K562 (cell line): ENCODE measurements at regions not wholly inside any gene's neighbourhood (a gene's known extent, or its start where the extent isn't known, plus 50 kb on each side); places are given as distances from the start of the nearest gene placed in this dataset.

Source experiments
- ATAC-seq: fragments of 200-7000 bp; cut with Tn5 transposase; 3 replicates; pipeline ENCODE4 v1.9.1; 2020; ENCODE audit warnings: moderate library complexity
- BruUV-seq: library from RNA; stranded (reverse); fragments of 400-500 nt; replicated peaks from 2 replicates; lab custom pipeline; 2021; lab: Mats Ljungman, UMichigan
- CTCF ChIA-PET: fragments of 300-600 bp; formaldehyde crosslinking; extraction: SDS; loops from one replicate; lab custom pipeline; 2021; ENCODE audit warnings: low intra/inter-chr PET ratio; lab: Yijun Ruan, JAX
- POLR2A ChIA-PET: fragments of 300-600, 350-650 bp; sonication (Branson Sonifier 250); formaldehyde crosslinking; extraction: SDS; loops from one replicate; lab custom pipeline; 2021; ENCODE audit warnings: antibody characterized with exemption, inconsistent platforms; lab: Yijun Ruan, JAX
- DNase-seq, 4 experiments: peaks; one replicate each; pipeline versions ENCODE4 v3.0.0 to v3.0.0-alpha.2; 2011 to 2018; ENCODE audit warnings: low spot score in 3 of 4, mixed read lengths in 3 of 4; ENCODE audit errors: extremely low read depth in 1 of 4
- FAIRE-seq: peaks from 2 replicates; lab custom pipeline; 2011; peaks lifted over from hg19 to GRCh38; lab: Jason Lieb, UNC
- H2AFZ ChIP-seq: 2 replicates; pipeline ENCODE4 v1.6.0; 2011; ENCODE audit warnings: low read depth, low read length, control low read depth, inconsistent platforms
- H3K27ac ChIP-seq: fragments of 200-600 bp; 3 replicates; pipeline ENCODE4 v1.8.0; 2011; ENCODE audit warnings: low read depth, mild to moderate bottlenecking, control low read depth, inconsistent platforms, low read length, moderate library complexity, mixed read lengths; ENCODE audit errors: extremely low read depth
- H3K27me3 ChIP-seq, 2 experiments: fragments of 300-600 bp in 1 of 2; 2 replicates in 1 of 2; 3 replicates in 1 of 2; pipeline versions ENCODE4 v1.6.0 to v1.8.0; 2011; ENCODE audit warnings: inconsistent platforms in 2 of 2, low read length in 2 of 2, mild to moderate bottlenecking in 1 of 2, mixed read lengths in 1 of 2, moderate library complexity in 1 of 2; ENCODE audit not compliant: control insufficient read depth in 2 of 2, insufficient read depth in 2 of 2
- H3K36me3 ChIP-seq: fragments of 300-600 bp; 3 replicates; pipeline ENCODE4 v1.8.0; 2011; ENCODE audit warnings: mild to moderate bottlenecking, low read length, inconsistent platforms; ENCODE audit not compliant: control insufficient read depth, insufficient read depth
- H3K4me1 ChIP-seq, 2 experiments: fragments of 200-600 bp in 1 of 2; replicated peaks in 1 of 2; 2 replicates in 1 of 2; 3 replicates in 1 of 2; pipeline versions ENCODE4 v1.5.1 to v1.8.0; 2011; ENCODE audit warnings: inconsistent platforms in 2 of 2, low read length in 2 of 2, mild to moderate bottlenecking in 1 of 2, mixed read lengths in 1 of 2, moderate library complexity in 1 of 2; ENCODE audit not compliant: control insufficient read depth in 2 of 2, insufficient read depth in 2 of 2
- H3K4me2 ChIP-seq: 2 replicates; pipeline ENCODE4 v1.6.1; 2011; ENCODE audit warnings: low read length, control low read depth, inconsistent platforms, mixed read lengths; ENCODE audit not compliant: insufficient read depth
- H3K4me3 ChIP-seq: fragments of 200-600 bp; sonication (generic), shearing (Covaris generic); 2 replicates; pipeline ENCODE4 v1.5.1; 2016; ENCODE audit warnings: control low read depth, inconsistent platforms
- H3K79me2 ChIP-seq: fragments of 200-600 bp; 3 replicates; pipeline ENCODE4 v1.8.0; 2011; ENCODE audit warnings: low read length, inconsistent platforms; ENCODE audit not compliant: control insufficient read depth, insufficient read depth
- H3K9ac ChIP-seq, 2 experiments: 2 replicates each; pipeline versions ENCODE4 v1.6.0 to v1.6.1; 2011; ENCODE audit warnings: low read depth in 2 of 2, low read length in 2 of 2, control low read depth in 1 of 2, inconsistent platforms in 1 of 2, mild to moderate bottlenecking in 1 of 2, mixed read lengths in 1 of 2; ENCODE audit not compliant: insufficient read depth in 1 of 2
- H3K9me1 ChIP-seq: one replicate; pipeline ENCODE4 v1.6.0; 2011; ENCODE audit warnings: inconsistent platforms, mild to moderate bottlenecking, low read length, moderate library complexity; ENCODE audit not compliant: control insufficient read depth, insufficient read depth
- H3K9me3 ChIP-seq: replicated peaks from 2 replicates; pipeline ENCODE4 v1.5.1; 2011; ENCODE audit warnings: low read depth, low read length, inconsistent platforms; ENCODE audit not compliant: control insufficient read depth, insufficient read depth
- H4K20me1 ChIP-seq: replicated peaks from 2 replicates; pipeline ENCODE4 v1.6.1; 2011; ENCODE audit warnings: low read length, inconsistent platforms, mixed read lengths; ENCODE audit not compliant: control insufficient read depth, insufficient read depth
- C11orf30 ChIP-seq: fragments of 450-650 bp; IDR thresholded peaks from 2 replicates; pipeline ENCODE4 v1.6.1; 2016; ENCODE audit warnings: low read depth, mild to moderate bottlenecking
- GTF2B ChIP-seq: IDR thresholded peaks from 2 replicates; pipeline ENCODE4 v1.6.1; 2011; ENCODE audit not compliant: insufficient read length; ENCODE audit errors: extremely low read depth
- MEIS2 ChIP-seq: fragments of 450-650 bp; IDR thresholded peaks from 2 replicates; pipeline ENCODE4 v1.6.1; 2014; ENCODE audit warnings: mild to moderate bottlenecking; ENCODE audit not compliant: partially characterized antibody
- NR2C1 ChIP-seq, 2 experiments: fragments of 450-650 bp; IDR thresholded peaks; 2 replicates each; pipeline ENCODE4 v1.6.1; 2017; ENCODE audit warnings: mild to moderate bottlenecking in 2 of 2, antibody characterized with exemption in 1 of 2, inconsistent platforms in 1 of 2, missing compliant biosample characterization in 1 of 2, missing genetic modification characterization in 1 of 2
- NR3C1 ChIP-seq: sonication (generic); formaldehyde crosslinking; IDR thresholded peaks from 2 replicates; pipeline ENCODE4 v1.8.1; 2022; ENCODE audit warnings: missing genetic modification reagents
- PRPF4 ChIP-seq: fragments of 200-400 bp; formaldehyde crosslinking; IDR thresholded peaks from one replicate; pipeline ENCODE4 v1.6.1; 2017; ENCODE audit warnings: low read length, low read depth, mild to moderate bottlenecking; ENCODE audit not compliant: insufficient read depth, poor library complexity, severe bottlenecking
- PTTG1 ChIP-seq: fragments of 450-650 bp; IDR thresholded peaks from 2 replicates; pipeline ENCODE4 v1.6.1; 2016; ENCODE audit warnings: low read depth, mild to moderate bottlenecking, missing genetic modification characterization, missing compliant biosample characterization
- SETDB1 ChIP-seq: IDR thresholded peaks from one replicate; pipeline ENCODE4 v1.6.1; 2012; ENCODE audit warnings: low read length, control low read depth, inconsistent platforms
- TRIM24 ChIP-seq, 2 experiments: fragments of 450-650 bp; IDR thresholded peaks; 2 replicates each; pipeline ENCODE4 v1.6.1; 2016
- TRIM28 ChIP-seq: fragments of 450-650 bp; IDR thresholded peaks from 2 replicates; pipeline ENCODE4 v1.6.1; 2017
- XRCC5 ChIP-seq: fragments of 200-400 bp; formaldehyde crosslinking; IDR thresholded peaks from 2 replicates; pipeline ENCODE4 v1.6.1; 2017; ENCODE audit warnings: low read depth, mild to moderate bottlenecking, low read length
- ZNF175 ChIP-seq: fragments of 200-800 bp; sonication (Bioruptor generic); IDR thresholded peaks from 2 replicates; pipeline ENCODE4 v1.6.1; 2016; ENCODE audit warnings: low read depth, mild to moderate bottlenecking, missing genetic modification characterization, missing compliant biosample characterization
- ZNF3 ChIP-seq: fragments of 250-450 bp; sonication (Bioruptor Pico); IDR thresholded peaks from 2 replicates; pipeline ENCODE4 v1.5.0; 2021; ENCODE audit warnings: mild to moderate bottlenecking, moderate library complexity
- ZNF696 ChIP-seq: fragments of 250-450 bp; sonication (Bioruptor Pico); conservative IDR thresholded peaks from 2 replicates; pipeline ENCODE4 v1.4.0; 2020; ENCODE audit warnings: mild to moderate bottlenecking, moderate library complexity
- ZNF766 ChIP-seq: fragments of 200-800 bp; sonication (Bioruptor generic); conservative IDR thresholded peaks from 2 replicates; pipeline ENCODE4 v1.6.1; 2016; ENCODE audit warnings: missing genetic modification characterization, missing compliant biosample characterization
- WGBS: fragments of 100-300 bp; shearing (Covaris generic); methylation state at CpG from one replicate; pipeline ENCODE4 v1.1.6; 2016; ENCODE audit warnings: low coverage, mixed read lengths; ENCODE audit not compliant: insufficient coverage; ENCODE audit errors: missing lambda C conversion rate; 5-methylcytosine and 5-hydroxymethylcytosine counted together
- in situ Hi-C: fragments of 300-500 bp; cut with MboI; formaldehyde crosslinking; loops from 4 replicates; pipeline ENCODE4 v1.15.0; 2018; ENCODE audit warnings: inconsistent platforms, mixed read lengths
- intact Hi-C: fragments of 100-400 bp; cut with micrococcal nuclease; formaldehyde crosslinking; loops from 2 replicates; pipeline ENCODE4 v1.14.2; 2022

GRCh38 chr6:148288541-148288940 lies 54.1 kb upstream of the SASH1 start:
- H4K20me1 ChIP-seq: no peaks in the 10 kb centered on the region; the same call in 1 of the 2 replicates
- ATAC-seq: no peak
- no TSS peak for BruUV-seq
- intact Hi-C loops: no loop called here
- H3K27ac ChIP-seq: no peak overlapping the region
- no peak overlapping the region for H3K4me3 ChIP-seq
- no peak for TF ChIP-seq ZNF766 (CRISPR knock-in tag)
- no peak for TF ChIP-seq PTTG1 (tag)
- no peak for TF ChIP-seq NR2C1 (IDR thresholded peaks at IDR 0.05)
- no peak for TF ChIP-seq NR2C1 (tag; IDR thresholded peaks at IDR 0.05)
- no peak for TF ChIP-seq C11orf30
- no peak for TF ChIP-seq XRCC5
- FAIRE-seq: no peak
- H3K9me1 ChIP-seq: no peaks in the 10 kb centered on the region
- 3% methylated on average over 4 of the region's 4 CpGs for WGBS
- no peaks in the 10 kb centered on the region for H3K4me1 ChIP-seq
- no peaks in the 10 kb centered on the region for H3K9me3 ChIP-seq
- no peak overlapping the region for H3K4me2 ChIP-seq
- CTCF ChIA-PET: no interaction called here
- POLR2A ChIA-PET: no interaction called here
- H3K36me3 ChIP-seq: no peaks in the 10 kb centered on the region
- no peak overlapping the region for H3K9ac ChIP-seq
- in situ Hi-C loops: no loop called here
- no peaks in the 10 kb centered on the region for H3K79me2 ChIP-seq
- H3K27me3 ChIP-seq: peaks cover 17 to 47% of the 10 kb centered on the region in 2 experiments
- DNase-seq: no peak
- no peak overlapping the region for H2AFZ ChIP-seq

GRCh38 chr6:148289153-148289552 lies 53.5 kb upstream of the SASH1 start:
- TF ChIP-seq TRIM28 (no peak), PRPF4 (no peak), ZNF696 (CRISPR knock-in tag) (no peak), PTTG1 (tag) (no peak), ZNF175 (no peak), ZNF3 (CRISPR knock-in tag) (no peak), GTF2B (no peak), NR3C1 (CRISPR knock-in tag) (no peak), TRIM24 (IDR thresholded peaks at IDR 0.05) (no peak), SETDB1 (no peak), MEIS2 (no peak)
- whole genome bisulfite sequencing: 2% methylated on average over 6 of the region's 6 CpGs
- in situ Hi-C loops: no loop called here
- Histone ChIP-seq H2AFZ (no peak overlapping the region), H3K36me3 (no peaks in the 10 kb centered on the region), H3K79me2 (no peaks in the 10 kb centered on the region), H3K9ac (no peak overlapping the region), H3K4me1 (no peaks in the 10 kb centered on the region), H3K4me3 (no peak overlapping the region), H3K27me3 (peaks cover 18 to 51% of the 10 kb centered on the region in 2 experiments), H3K9me1 (no peaks in the 10 kb centered on the region), H3K4me2 (no peak overlapping the region), H3K9me3 (no peaks in the 10 kb centered on the region), H3K27ac (no peak overlapping the region), H4K20me1 (no peaks in the 10 kb centered on the region; the same call in 1 of the 2 replicates)
- FAIRE-seq (no peak), ATAC-seq (no peak), DNase-seq (no peak)
- intact Hi-C loops: no loop called here
- POLR2A ChIA-PET: no interaction called here
- no TSS peak for BruUV-seq
- CTCF ChIA-PET: no interaction called here
